ENCODE measurements at regions not wholly inside any gene's neighbourhood (a gene's known extent, or its start where the extent isn't known, plus 50 kb on each side); places are given as distances from the start of the nearest gene placed in this dataset.
"Not testable (repeated sequence)": the region's sequence is repeated elsewhere in the genome, so short reads cannot be mapped to it uniquely, and the experiment has no call there.

DNA sequence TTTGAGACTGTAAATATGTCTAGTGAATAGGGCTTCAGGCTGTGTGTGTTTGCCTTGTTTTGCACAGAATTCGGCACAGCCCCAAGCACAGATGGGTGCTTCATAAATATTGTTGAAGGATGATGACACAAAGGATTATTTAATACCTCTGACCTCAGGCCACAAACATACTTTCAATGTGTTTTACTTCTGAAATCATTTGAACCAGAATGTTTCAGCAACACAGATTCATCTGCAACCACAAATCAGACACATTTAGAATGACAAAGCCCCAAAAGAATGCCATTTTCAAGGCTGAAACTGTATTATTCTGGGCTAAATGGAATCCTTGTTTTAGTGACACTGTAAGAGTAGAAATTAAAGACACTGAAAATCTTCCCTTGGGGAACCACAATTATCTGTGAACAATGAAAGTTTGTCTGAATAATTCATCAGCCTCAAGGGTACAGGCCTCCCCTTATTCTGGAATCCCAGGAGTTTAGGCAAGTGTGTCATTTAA lies 93.7 kb downstream of the FOXD4L6 start:
- not testable (repeated sequence) for DNase-seq

DNA sequence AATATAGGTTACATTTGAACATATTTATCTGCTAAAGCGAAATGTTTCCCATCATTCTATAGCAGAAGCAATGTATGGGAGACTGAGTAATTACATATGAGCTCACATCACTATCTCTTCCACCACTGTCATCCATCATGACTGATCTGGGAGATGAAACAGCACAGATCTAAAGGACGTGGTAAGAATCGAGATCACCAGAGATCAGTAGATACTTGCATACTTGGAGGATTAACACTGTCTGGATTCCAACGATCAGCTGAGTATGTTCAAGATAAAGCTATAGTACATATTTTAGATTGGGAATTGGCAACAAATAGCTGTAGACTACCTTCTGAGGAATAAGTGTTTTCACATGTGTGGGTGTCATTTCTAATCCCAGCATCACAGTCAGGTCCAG lies 94.6 kb downstream of the FOXD4L6 start:
- H3K4me3 ChIP-seq (ENCODE audit: insufficient read depth, low read depth, low read length); H3K36me3 ChIP-seq (replicated peaks; ENCODE audit: control insufficient read depth, insufficient read depth, low read length); H3K27me3 ChIP-seq (ENCODE audit: control insufficient read depth, insufficient read depth, low read length); DNase-seq: not testable (repeated sequence)

More for the DNA sequence above, 93.7 kb downstream of the FOXD4L6 start:
- H3K27me3 ChIP-seq (ENCODE audit: control insufficient read depth, insufficient read depth, low read length); H3K4me3 ChIP-seq (ENCODE audit: insufficient read depth, low read depth, low read length); H3K36me3 ChIP-seq (replicated peaks; ENCODE audit: control insufficient read depth, insufficient read depth, low read length): not testable (repeated sequence)

DNA sequence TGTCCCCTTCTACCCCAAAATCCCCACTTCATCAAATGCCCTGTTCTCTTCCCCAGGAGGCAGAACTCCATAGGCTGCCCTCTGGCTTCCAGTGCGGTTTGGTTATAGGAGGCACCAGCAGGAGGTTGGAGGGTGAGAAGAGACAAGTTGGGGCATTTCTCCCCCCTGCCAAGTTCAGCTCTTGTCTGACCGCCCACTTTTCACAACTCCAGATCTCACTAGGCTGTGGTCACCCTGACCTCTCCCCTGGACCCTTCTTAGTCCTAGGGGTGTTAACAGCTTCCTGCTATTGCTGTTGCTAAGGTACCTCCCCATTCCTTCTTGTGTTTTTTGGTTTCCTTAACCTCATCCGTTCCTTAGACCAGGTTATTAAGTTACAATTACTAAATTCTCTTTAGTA lies 95.1 kb downstream of the FOXD4L6 start:
- H3K27me3 ChIP-seq (ENCODE audit: control insufficient read depth, insufficient read depth, low read length); DNase-seq; H3K36me3 ChIP-seq (replicated peaks; ENCODE audit: control insufficient read depth, insufficient read depth, low read length); H3K4me3 ChIP-seq (ENCODE audit: insufficient read depth, low read depth, low read length): not testable (repeated sequence)

DNA sequence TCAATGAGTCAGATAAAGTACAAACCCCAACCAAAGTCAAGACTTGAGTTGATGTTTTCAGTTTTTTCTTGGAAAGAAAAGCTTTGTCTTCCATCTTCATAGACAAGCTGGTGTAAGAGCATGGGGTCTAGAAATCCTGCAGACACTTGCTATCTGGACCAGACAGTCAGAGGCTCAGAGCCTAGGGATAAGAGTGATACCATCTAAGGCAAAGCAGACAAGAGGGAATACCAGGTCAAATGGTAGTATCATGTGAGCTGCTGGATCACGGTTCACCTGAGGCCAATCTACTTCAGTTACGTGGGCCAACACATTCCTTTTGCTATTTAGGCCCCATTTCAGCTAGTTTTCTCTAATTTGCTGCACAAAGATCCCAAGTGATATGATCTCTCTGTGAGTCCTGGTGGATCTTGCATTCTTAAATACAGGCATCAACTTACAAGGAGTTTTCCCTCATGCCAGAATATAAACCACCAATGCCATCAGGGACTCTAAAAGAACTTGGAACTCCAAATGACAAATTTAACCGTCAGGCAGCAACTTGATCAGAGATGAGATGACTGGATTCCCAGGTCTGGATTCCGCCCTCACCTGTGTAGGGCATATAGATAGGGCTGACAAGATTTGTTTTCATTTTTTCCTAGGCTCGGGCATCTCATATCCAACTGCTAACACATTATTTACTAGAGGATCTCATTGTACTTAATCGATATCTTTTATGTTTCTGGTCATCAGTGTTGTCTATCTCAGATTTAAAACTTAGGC lies 101.4 kb downstream of the FOXD4L6 start:
- not testable (repeated sequence) for H3K36me3 ChIP-seq (replicated peaks; ENCODE audit: control insufficient read depth, insufficient read depth, low read length); H3K4me3 ChIP-seq (ENCODE audit: insufficient read depth, low read depth, low read length); H3K27me3 ChIP-seq (ENCODE audit: control insufficient read depth, insufficient read depth, low read length); DNase-seq

DNA sequence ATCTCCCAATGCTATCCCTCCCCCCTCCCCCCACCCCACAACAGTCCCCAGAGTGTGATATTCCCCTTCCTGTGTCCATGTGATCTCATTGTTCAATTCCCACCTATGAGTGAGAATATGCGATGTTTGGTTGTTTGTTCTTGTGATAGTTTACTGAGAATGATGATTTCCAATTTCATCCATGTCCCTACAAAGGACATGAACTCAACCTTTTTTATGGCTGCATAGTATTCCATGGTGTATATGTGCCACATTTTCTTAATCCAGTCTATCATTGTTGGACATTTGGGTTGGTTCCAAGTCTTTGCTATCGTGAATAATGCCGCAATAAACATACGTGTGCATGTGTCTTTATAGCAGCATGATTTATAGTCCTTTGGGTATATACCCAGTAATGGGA lies 106.1 kb downstream of the FOXD4L6 start:
- DNase-seq; H3K4me3 ChIP-seq (ENCODE audit: insufficient read depth, low read depth, low read length); H3K27me3 ChIP-seq (ENCODE audit: control insufficient read depth, insufficient read depth, low read length); H3K36me3 ChIP-seq (replicated peaks; ENCODE audit: control insufficient read depth, insufficient read depth, low read length): not testable (repeated sequence)

DNA sequence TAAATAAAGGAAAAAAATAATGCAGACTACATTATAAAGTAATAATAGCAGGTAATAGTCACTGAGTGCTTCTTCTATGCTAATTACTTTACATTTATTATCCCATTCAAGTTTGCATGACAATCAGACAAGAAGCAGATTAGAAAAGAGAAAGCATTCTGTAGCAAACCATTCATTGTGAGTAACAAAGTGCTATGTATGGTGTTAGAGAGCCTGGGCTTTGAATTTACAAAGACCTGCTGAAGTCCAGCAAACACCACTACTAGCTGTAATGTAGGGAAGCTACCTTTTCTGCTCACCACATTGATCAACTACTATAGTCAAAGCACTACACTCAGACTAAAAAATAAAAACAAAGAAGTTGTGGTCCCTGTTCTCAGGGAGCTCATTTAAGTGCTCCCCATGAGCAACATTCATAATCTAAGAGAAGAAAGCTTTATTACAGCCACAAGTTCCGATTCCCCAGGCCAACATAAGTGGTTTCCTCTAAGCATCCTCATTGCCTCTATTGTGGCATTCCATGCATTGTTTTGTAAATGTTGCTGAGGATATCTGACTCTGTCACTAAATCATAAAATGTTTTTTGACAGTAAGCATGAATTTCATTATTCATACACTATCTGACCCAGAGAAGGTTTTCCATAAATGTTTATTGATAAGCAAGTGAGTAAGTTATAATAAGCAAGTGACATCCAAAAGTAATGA lies 108.5 kb downstream of the FOXD4L6 start:
- not testable (repeated sequence) for H3K36me3 ChIP-seq (replicated peaks; ENCODE audit: control insufficient read depth, insufficient read depth, low read length); H3K4me3 ChIP-seq (ENCODE audit: insufficient read depth, low read depth, low read length); H3K27me3 ChIP-seq (ENCODE audit: control insufficient read depth, insufficient read depth, low read length); DNase-seq

DNA sequence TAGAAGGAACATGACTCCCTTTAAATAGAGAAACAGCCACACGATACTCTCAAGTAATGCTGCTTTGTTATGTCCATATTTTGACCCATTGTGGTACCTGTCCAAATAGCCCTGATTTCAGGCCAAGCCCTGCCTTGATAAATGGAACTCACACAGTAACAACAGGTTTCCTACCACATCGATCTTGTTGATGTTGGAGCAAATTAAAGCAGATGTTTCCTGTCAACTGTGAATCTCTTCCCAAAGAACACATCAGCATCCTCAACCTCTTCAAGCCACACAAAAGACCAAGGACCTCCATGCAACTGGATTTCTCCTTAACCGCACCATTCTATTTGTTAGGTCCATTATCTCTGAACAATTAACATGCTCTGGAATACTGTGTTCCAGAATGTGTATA lies 109.5 kb downstream of the FOXD4L6 start:
- H3K4me3 ChIP-seq (ENCODE audit: insufficient read depth, low read depth, low read length); H3K36me3 ChIP-seq (replicated peaks; ENCODE audit: control insufficient read depth, insufficient read depth, low read length); DNase-seq; H3K27me3 ChIP-seq (ENCODE audit: control insufficient read depth, insufficient read depth, low read length): not testable (repeated sequence)

DNA sequence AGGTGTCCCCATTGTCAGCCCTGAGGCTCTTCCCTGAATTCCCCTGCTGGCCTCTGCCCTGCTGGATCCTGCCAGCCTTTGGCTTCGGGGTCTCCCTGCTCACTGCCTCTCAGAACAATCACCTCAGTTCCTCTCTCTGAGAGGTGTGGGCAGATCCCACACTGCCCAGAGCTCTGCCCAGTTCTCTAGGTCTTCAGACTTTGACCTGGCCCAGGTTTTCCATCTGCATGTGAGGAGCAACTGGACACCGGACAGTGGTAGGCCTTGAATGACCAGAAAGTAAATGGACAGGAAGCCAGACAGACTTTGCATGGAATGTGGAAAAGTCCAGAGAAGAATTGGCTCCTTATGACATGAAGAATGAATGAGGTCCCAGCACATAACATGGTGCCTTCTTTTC lies 111.8 kb downstream of the FOXD4L6 start:
- not testable (repeated sequence) for DNase-seq; H3K4me3 ChIP-seq (ENCODE audit: insufficient read depth, low read depth, low read length); H3K36me3 ChIP-seq (replicated peaks; ENCODE audit: control insufficient read depth, insufficient read depth, low read length); H3K27me3 ChIP-seq (ENCODE audit: control insufficient read depth, insufficient read depth, low read length)

DNA sequence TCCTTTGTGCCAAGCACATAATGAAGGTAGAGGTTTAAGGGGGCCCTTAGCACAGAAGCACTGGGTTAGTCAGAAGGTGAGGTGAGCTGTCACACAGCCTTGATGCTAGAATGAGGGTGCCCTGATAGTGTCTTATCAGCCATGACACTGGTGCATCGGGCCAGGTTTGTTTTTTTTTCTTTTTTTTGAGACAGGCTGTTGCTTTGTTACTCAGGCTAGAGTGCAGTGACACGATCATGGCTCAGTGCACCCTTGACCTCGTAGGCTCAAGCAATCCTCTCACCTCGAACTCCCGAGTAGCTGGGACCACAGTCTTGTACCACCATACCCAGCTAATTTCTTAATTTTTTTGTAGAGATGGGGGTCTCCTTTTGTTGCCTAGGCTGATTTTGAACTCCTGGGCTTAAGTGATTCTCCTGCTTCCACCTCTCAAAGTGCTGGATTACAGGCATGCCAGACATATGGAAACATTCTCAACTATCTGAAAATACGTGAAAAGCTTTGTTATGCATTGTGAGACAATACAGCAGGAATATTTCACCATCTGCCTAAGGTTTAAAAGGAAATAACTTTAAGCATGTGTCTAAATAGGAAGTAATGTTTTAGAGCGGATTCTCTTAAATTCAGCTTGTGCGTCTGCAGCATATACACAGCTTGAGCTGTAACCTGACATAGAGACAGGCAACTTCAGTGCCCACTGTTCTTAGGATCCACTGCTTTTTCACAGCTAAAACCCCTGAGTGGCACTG lies 128.4 kb downstream of the FOXD4L6 start:
- H3K27me3 ChIP-seq (ENCODE audit: control insufficient read depth, insufficient read depth, low read length); H3K36me3 ChIP-seq (replicated peaks; ENCODE audit: control insufficient read depth, insufficient read depth, low read length); DNase-seq; H3K4me3 ChIP-seq (ENCODE audit: insufficient read depth, low read depth, low read length): not testable (repeated sequence)

DNA sequence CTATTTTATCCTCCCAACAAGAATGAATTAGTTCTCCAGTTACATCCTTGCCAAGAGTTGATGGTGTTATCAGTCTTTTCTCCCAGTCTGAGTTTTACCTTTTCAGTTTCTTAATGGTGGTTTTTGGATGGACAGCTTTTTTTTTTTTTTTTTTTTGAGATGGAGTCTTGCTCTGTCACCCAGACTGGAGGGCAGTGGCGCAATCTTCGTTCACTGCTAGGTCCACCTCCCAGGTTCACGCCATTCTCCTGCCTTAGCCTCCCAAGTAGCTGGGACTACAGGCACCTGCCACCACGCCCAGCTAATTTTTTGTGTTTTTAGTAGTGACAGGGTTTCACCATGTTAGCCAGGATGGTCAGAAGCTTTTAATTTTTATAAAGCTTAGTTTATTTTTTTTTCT lies 133.0 kb downstream of the FOXD4L6 start:
- not testable (repeated sequence) for H3K36me3 ChIP-seq (replicated peaks; ENCODE audit: control insufficient read depth, insufficient read depth, low read length); H3K4me3 ChIP-seq (ENCODE audit: insufficient read depth, low read depth, low read length); DNase-seq; H3K27me3 ChIP-seq (ENCODE audit: control insufficient read depth, insufficient read depth, low read length)

DNA sequence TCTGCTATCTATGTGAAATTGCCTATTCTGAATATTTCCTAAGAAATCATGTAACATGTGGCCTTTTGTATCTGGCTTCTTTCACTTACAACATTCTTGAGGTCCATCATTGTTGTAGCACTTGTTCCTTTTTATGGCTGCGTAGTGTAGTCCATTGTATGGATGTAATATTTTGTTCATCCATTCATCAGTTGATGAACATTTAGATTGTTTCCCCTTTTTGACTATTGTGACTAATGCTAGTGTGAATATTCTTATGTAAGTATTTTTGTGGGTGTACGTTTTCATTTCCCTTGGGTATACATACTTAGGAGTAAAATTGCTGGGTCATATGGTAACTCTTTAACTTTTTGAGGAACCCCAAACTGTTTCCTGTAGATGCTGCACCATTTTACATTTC lies 134.6 kb downstream of the FOXD4L6 start:
- not testable (repeated sequence) for H3K36me3 ChIP-seq (replicated peaks; ENCODE audit: control insufficient read depth, insufficient read depth, low read length); H3K4me3 ChIP-seq (ENCODE audit: insufficient read depth, low read depth, low read length)

DNA sequence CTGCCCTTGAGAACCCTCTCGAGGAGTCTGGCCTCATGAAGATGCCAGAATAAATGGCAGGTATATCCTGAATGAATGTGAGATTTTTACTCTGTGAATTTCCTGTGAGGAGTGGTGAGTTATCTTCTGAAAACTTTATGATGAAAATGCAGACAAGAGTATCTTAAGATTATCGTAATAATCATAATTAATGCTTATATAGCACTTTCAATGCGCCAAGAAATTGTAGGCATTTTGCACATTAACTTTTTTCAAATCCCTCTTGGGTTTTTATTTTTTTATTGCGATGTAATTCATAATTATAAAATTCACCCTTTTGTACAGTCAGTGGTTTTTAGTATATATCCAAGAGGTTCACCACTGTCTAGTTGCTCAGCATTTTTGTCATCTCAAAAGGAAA lies 135.1 kb downstream of the FOXD4L6 start:
- not testable (repeated sequence) for H3K4me3 ChIP-seq (ENCODE audit: insufficient read depth, low read depth, low read length); H3K36me3 ChIP-seq (replicated peaks; ENCODE audit: control insufficient read depth, insufficient read depth, low read length); DNase-seq; H3K27me3 ChIP-seq (ENCODE audit: control insufficient read depth, insufficient read depth, low read length)

More for the DNA sequence above, 134.6 kb downstream of the FOXD4L6 start:
- not testable (repeated sequence) for H3K27me3 ChIP-seq (ENCODE audit: control insufficient read depth, insufficient read depth, low read length); DNase-seq

DNA sequence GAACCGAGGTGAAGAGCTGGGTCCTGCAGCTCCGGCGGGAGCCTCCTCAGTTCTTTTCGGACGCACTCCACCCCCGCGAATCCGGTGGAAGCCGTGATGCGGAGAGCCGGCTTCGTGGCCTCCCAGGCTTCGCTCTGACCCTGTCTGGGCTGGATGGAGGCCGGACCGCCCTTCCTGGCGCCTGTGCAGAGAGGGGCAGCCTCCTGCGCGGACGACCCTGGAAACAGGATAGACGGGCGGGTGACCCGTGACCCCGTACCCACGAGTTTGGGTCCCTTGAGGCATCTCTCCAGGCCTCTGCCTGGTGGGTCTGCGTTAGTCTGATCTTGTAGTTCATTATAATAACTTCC lies 136.0 kb downstream of the FOXD4L6 start:
- not testable (repeated sequence) for H3K36me3 ChIP-seq (replicated peaks; ENCODE audit: control insufficient read depth, insufficient read depth, low read length); H3K27me3 ChIP-seq (ENCODE audit: control insufficient read depth, insufficient read depth, low read length)
- DNase-seq, result peak; percentile 14
- H3K4me3 ChIP-seq (ENCODE audit: insufficient read depth, low read depth, low read length), result peak overlapping the region; percentile 89

DNA sequence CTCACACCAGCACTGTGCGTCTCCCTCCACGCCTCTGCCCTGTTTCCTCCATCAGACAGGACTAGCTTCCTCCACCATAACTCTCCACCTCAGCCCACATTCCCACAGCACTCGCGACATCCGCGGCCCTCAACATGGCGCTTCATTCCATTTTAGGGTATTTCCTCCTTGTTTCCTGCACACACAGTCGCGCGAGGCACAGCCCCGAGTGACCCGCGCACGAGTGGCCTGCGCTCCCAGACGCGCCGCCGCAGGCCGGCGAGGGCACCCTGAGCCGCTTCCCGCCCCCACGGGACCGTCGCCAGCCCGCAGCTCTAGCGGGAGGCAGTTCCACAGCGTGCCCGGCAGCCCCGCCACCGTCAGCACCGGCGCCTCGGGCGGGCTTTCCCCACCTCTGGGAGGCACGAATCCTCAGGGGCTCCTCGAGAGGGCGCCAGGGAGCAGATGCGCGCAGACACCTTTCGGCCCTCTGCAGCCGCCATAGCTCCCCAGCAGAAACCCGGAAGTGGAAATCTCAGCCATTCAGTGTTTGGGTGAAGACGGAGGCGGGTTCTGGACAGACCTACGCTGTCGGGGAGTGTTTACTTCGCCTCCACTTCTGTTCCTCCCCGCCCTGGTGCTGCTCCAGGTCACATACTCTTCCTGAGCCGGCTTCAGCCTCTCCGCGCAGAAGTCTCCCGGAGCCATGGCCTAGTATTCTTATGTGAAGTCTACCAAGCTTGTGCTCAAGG lies 136.6 kb downstream of the FOXD4L6 start:
- not testable (repeated sequence) for H3K36me3 ChIP-seq (replicated peaks; ENCODE audit: control insufficient read depth, insufficient read depth, low read length); H3K27me3 ChIP-seq (ENCODE audit: control insufficient read depth, insufficient read depth, low read length)
- peak overlapping the region; percentile 89 for H3K4me3 ChIP-seq (ENCODE audit: insufficient read depth, low read depth, low read length)
- peak; percentile 81 for DNase-seq

All from H7 (cell line).